Naive B cell (primary cell): ENCODE measurements at regions not wholly inside any gene's neighbourhood (a gene's known extent, or its start where the extent isn't known, plus 50 kb on each side); places are given as distances from the start of the nearest gene placed in this dataset.
A peak's percentile ranks its signal among the peaks of the same experiment; 100 is the strongest.

Experiments
- ATAC-seq, 2 donors: fragments of 150-1000 bp; cut with Tn5 transposase; 2 replicates each; pipeline ENCODE4 v1.10.0; 2021; ENCODE audit warnings: low read depth in 2 of 2, mild to moderate bottlenecking in 2 of 2, moderate library complexity in 2 of 2
- DNase-seq: peaks from one replicate; pipeline ENCODE4 v3.0.0; 2022
- H3K27ac Mint-ChIP-seq, 6 donors: one replicate each; pipeline ENCODE4 v1.8.0; 2020 to 2022; ENCODE audit warnings: mild to moderate bottlenecking in 6 of 6, mixed read lengths in 6 of 6, moderate library complexity in 5 of 6, inconsistent platforms in 2 of 6
- H3K27me3 Mint-ChIP-seq, 3 donors: one replicate each; pipeline ENCODE4 v1.8.0; 2021 to 2022; ENCODE audit warnings: mixed read lengths in 3 of 3, mild to moderate bottlenecking in 1 of 3
- H3K36me3 Mint-ChIP-seq, 2 donors: one replicate each; pipeline ENCODE4 v1.8.0; 2020 to 2022; ENCODE audit warnings: mixed read lengths in 2 of 2, inconsistent platforms in 1 of 2, mild to moderate bottlenecking in 1 of 2
- H3K4me1 Mint-ChIP-seq, 3 donors: one replicate each; pipeline ENCODE4 v1.8.0; 2020 to 2022; ENCODE audit warnings: mixed read lengths in 3 of 3, inconsistent platforms in 1 of 3, mild to moderate bottlenecking in 1 of 3, moderate library complexity in 1 of 3
- H3K4me3 Mint-ChIP-seq, 8 donors: one replicate each; pipeline ENCODE4 v1.8.0; 2020 to 2022; ENCODE audit warnings: mild to moderate bottlenecking in 8 of 8, mixed read lengths in 8 of 8, moderate library complexity in 8 of 8, inconsistent platforms in 2 of 8
- H3K9me3 Mint-ChIP-seq, 7 donors: one replicate each; pipeline ENCODE4 v1.8.0; 2020 to 2022; ENCODE audit warnings: mixed read lengths in 7 of 7, mild to moderate bottlenecking in 5 of 7, inconsistent platforms in 2 of 7, moderate library complexity in 1 of 7

GRCh38 chr2:6764968-6765723, 100.6 kb downstream of the CMPK2 start:
- ATAC-seq (no peak), DNase-seq (no peak)
- Mint-ChIP-seq H3K4me3 (no peak overlapping the region), H3K27me3 (no peaks in the 10 kb centered on the region), H3K4me1 (no peaks in the 10 kb centered on the region), H3K36me3 (no peaks in the 10 kb centered on the region), H3K27ac (no peak overlapping the region), H3K9me3 (no peaks in the 10 kb centered on the region)

DNA sequence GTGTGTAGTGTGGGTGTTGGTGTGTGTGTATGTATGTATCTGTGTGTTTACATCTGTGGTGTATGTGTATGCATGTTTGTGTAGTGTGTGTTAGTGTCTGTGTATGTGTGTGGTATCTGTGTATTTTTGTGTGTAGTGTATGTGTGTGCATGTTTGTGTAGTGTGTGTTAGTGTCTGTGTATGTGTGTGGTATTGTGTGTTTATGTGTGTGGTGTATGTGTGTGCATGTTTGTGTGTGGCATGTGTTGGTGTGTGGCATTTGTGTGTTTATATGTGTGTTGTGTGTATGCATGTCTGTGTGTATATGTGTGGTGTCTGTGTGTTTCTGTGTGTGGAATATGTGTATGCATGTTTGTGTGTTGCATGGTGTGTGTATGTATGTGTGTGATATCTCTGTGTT, 96.4 kb downstream of the CMPK2 start:
- H3K36me3 Mint-ChIP-seq, result no peaks in the 10 kb centered on the region
- no peak for DNase-seq
- peaks cover 5 to 7% (median 5%) of the 10 kb centered on the region in 3 donors for H3K4me1 Mint-ChIP-seq
- no peak overlapping the region for H3K4me3 Mint-ChIP-seq
- no peak for ATAC-seq
- no peak overlapping the region for H3K27ac Mint-ChIP-seq
- H3K9me3 Mint-ChIP-seq, result no peaks in the 10 kb centered on the region
- H3K27me3 Mint-ChIP-seq, result peaks cover 17 to 22% (median 17%) of the 10 kb centered on the region in 3 donors

- no peaks in the 10 kb centered on the region for H3K36me3 Mint-ChIP-seq
- peaks cover 21 to 26% (median 24%) of the 10 kb centered on the region in 3 donors for H3K27me3 Mint-ChIP-seq
- no peak overlapping the region for H3K27ac Mint-ChIP-seq
- ATAC-seq (no peak), DNase-seq (no peak)
- no peak overlapping the region for H3K4me3 Mint-ChIP-seq
- H3K4me1 Mint-ChIP-seq, result peaks cover 5 to 7% (median 5%) of the 10 kb centered on the region in 3 donors
- no peaks in the 10 kb centered on the region for H3K9me3 Mint-ChIP-seq
Observed at GRCh38 chr2:6770006-6770405, 95.7 kb downstream of the CMPK2 start.

DNA sequence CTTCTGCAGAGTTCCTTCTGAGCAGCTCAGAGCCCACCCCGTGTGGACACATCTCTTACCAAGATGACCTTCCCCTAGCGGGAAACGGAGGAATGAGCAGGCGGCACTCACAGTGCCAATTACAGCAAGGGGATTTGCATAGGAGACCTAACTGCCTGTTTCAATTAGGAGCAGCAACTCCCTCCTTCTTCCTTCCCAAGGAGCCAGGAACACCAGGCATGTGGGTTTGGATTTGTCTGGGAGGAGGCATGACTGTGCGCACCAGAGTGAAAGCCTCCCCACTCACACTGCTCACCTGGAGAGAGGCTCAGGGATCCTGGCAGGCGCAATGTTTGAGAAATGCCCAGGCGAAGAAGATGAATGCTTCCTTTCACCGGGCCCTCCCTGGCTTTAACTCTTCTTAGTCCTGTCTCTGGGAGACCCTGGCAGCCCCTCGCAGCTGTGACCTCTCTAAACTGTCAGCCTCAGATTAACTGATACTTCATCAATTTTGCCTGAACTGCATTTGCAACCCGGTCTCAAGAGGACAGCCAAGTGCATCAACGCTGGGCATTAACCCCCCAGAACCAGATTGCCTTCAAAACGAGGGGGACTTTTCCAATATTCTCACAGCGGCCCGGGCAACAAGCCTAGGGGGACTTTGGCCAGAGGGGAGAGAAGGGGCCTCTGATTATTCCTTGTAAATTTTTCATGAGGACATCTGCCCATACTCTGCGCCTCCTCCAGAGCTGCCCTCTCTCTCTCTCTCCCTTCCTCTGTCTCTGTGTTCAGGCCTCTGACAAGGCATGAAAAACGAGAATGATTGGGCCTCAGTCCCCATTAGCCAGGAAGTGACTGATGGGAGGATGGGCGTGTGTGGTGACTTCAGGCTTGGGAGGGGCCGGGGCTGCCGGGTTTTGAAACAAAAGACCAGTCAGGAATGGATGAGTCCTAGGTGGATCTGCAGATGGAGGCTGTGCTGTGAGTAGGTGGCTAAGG, 93.8 kb downstream of the CMPK2 start:
- peaks cover 24 to 29% (median 27%) of the 10 kb centered on the region in 3 donors for H3K27me3 Mint-ChIP-seq
- H3K4me3 Mint-ChIP-seq, result no peak overlapping the region
- no peaks in the 10 kb centered on the region for H3K36me3 Mint-ChIP-seq
- DNase-seq (no peak), ATAC-seq (no peak)
- H3K27ac Mint-ChIP-seq, result no peak overlapping the region
- H3K4me1 Mint-ChIP-seq, result peaks cover 5 to 7% (median 5%) of the 10 kb centered on the region in 3 donors
- H3K9me3 Mint-ChIP-seq, result no peaks in the 10 kb centered on the region

- peaks cover 5 to 7% (median 5%) of the 10 kb centered on the region in 3 donors for H3K4me1 Mint-ChIP-seq
- H3K4me3 Mint-ChIP-seq, result no peak overlapping the region
- H3K27me3 Mint-ChIP-seq, result peaks cover 24 to 29% (median 27%) of the 10 kb centered on the region in 3 donors
- no peaks in the 10 kb centered on the region for H3K9me3 Mint-ChIP-seq
- peak overlapping the region in 1 of 6 donors; percentile 55 for H3K27ac Mint-ChIP-seq
- no peaks in the 10 kb centered on the region for H3K36me3 Mint-ChIP-seq
- ATAC-seq (peak; percentile 66 to 72), DNase-seq (peak; percentile 51)
Observed at GRCh38 chr2:6773007-6773693, 92.6 kb downstream of the CMPK2 start.

DNA sequence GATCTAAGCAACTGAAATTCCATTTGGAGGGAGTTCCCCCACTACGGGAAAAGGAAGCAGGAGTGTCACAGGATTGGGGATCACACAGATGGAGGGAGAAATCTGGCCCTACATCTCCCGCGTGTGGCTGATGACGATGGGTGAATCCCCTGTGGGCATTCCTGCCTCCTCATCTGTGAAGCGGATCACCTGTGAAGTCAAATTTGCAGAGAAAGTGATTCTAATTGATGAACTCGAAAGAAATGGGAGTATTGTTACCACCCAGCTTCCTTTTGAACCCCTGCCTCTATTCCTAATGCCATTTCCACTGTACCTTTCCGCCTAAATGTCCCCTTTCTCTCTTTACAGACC, 92.0 kb downstream of the CMPK2 start:
- no peaks in the 10 kb centered on the region for H3K9me3 Mint-ChIP-seq
- H3K27ac Mint-ChIP-seq, result peak overlapping the region in 2 of 6 donors; percentile 2 to 55
- H3K4me1 Mint-ChIP-seq, result peaks cover 5 to 7% (median 5%) of the 10 kb centered on the region in 3 donors
- H3K27me3 Mint-ChIP-seq, result peaks cover 24 to 29% (median 27%) of the 10 kb centered on the region in 3 donors
- ATAC-seq (no peak), DNase-seq (no peak)
- H3K36me3 Mint-ChIP-seq, result no peaks in the 10 kb centered on the region
- H3K4me3 Mint-ChIP-seq, result peak overlapping the region in 1 of 8 donors; percentile 1

GRCh38 chr2:6776125-6776524, 89.6 kb downstream of the CMPK2 start:
- ATAC-seq, result no peak

DNA sequence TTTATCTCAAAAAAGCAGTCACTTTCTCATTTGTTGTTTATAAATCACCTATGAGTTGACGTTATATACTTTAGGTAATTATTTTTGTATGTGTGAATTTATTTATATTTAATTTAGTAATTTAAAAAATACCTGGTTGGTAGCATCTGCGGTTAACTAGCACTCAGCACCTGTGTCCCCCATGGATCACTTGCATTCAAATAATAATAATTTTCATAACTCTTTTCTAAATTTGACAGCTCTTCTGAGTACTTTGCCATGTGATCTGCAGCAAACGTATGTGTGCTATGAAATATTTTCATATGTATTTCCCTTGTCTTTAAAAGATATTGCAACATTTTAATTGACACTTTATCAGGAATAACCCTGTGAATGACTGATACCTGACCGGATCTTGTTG, 88.1 kb downstream of the CMPK2 start:
- Mint-ChIP-seq H3K4me1 (peaks cover 19 to 29% (median 25%) of the 10 kb centered on the region in 3 donors), H3K27ac (no peak overlapping the region), H3K36me3 (no peaks in the 10 kb centered on the region), H3K4me3 (no peak overlapping the region), H3K9me3 (no peaks in the 10 kb centered on the region), H3K27me3 (peaks cover 20 to 24% (median 20%) of the 10 kb centered on the region in 3 donors)
- DNase-seq, result no peak
- ATAC-seq, result no peak

More at GRCh38 chr2:6776125-6776524, 89.6 kb downstream of the CMPK2 start:
- Mint-ChIP-seq H3K27ac (peak overlapping the region in 2 of 6 donors; percentile 22), H3K4me3 (no peak overlapping the region), H3K9me3 (no peaks in the 10 kb centered on the region), H3K27me3 (peaks cover 23 to 29% (median 27%) of the 10 kb centered on the region in 3 donors), H3K4me1 (peaks cover 10 to 19% (median 17%) of the 10 kb centered on the region in 3 donors), H3K36me3 (no peaks in the 10 kb centered on the region)
- no peak for DNase-seq

DNA sequence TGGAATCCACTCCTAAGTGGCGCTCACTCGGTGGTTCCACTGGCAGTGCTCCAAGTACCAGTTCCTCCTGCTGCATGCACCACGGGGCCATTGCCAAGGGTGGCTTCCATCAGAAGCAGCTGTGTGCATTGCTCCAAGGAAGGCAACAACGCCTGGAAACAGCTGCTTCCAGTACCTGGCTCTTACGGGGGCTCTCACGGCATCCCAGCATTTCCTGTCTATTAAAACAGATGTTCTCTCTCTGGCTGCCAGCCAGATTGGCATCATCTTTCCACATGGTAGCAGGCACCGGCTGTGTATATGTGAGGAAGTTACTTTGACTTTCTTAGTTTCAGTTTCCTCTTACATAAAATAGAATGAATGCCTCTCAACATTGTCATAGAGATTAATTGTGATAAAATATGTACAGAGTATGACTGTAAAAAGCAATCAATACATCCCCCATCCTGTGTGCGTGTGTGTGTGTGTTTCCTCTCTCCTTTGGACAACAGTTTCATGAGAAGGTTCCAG, 84.9 kb downstream of the CMPK2 start:
- H3K36me3 Mint-ChIP-seq, result no peaks in the 10 kb centered on the region
- peaks cover 14 to 22% (median 21%) of the 10 kb centered on the region in 3 donors for H3K4me1 Mint-ChIP-seq
- peak overlapping the region in 5 of 6 donors; percentile 11 to 93 (median 55) for H3K27ac Mint-ChIP-seq
- ATAC-seq, result peak; percentile 85
- no peaks in the 10 kb centered on the region for H3K9me3 Mint-ChIP-seq
- DNase-seq, result peak; percentile 50
- H3K27me3 Mint-ChIP-seq, result no peaks in the 10 kb centered on the region
- peak overlapping the region in 7 of 8 donors; percentile 56 to 80 (median 65) for H3K4me3 Mint-ChIP-seq

DNA sequence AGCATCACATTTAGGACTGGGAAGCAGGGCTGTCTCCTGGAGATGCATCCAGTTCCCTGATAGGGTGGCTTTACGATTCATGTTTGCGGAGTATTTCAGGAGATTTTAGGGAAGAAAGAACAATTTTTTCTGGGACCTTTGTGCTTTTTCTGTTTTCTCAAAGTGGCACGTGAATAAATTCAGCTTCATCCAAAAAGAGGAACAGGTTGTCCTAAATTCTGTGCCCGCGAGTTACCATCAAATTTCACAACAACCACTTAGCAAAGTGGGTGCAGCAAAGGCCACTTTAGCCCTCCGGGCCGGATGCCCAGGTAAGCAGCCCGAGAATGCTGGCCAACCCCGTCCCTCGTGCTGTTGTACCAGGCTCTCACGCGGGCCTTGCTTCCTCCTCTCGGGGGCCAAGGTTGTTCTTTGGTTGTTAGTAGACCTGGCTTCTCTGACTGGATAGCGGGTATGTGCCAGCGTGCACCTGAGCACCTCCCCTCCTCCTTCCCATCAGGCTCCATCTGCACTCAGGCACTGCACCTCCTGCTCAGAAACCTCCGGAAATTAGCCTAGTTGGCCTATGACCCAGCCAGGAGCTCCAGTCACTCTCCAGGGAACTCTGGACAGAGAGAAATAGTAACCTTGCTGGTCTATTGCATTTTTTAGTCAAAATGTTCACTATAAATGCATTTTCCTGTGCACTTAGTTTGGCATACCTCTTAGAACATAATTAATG, 83.0 kb downstream of the CMPK2 start:
- no peak overlapping the region for H3K27ac Mint-ChIP-seq
- no peak for DNase-seq
- no peak for ATAC-seq
- H3K4me3 Mint-ChIP-seq, result peak overlapping the region in 1 of 8 donors; percentile 40
- H3K4me1 Mint-ChIP-seq, result peaks cover 14 to 22% (median 21%) of the 10 kb centered on the region in 3 donors
- no peaks in the 10 kb centered on the region for H3K36me3 Mint-ChIP-seq
- H3K27me3 Mint-ChIP-seq, result no peaks in the 10 kb centered on the region
- H3K9me3 Mint-ChIP-seq, result no peaks in the 10 kb centered on the region

DNA sequence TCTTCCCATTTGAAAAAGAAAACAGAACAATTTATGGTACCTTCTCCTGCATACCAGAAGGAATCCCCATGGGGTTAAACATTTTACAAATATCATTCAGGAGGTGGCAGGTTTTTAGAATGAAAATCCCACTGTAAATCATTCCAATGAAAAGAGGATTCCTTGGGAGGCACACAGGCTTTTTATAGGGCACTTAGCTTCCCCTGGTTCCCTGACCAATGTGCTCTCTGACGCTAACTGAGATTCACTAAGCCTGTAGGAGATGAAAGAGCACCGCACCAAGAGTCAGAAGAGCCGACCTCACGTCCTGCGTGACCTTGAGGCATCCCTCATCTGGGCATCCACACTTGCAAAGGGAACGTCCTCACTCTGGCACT, 82.5 kb downstream of the CMPK2 start:
- Mint-ChIP-seq H3K4me3 (no peak overlapping the region), H3K4me1 (peaks cover 14 to 22% (median 21%) of the 10 kb centered on the region in 3 donors), H3K9me3 (no peaks in the 10 kb centered on the region), H3K27ac (no peak overlapping the region), H3K27me3 (no peaks in the 10 kb centered on the region), H3K36me3 (no peaks in the 10 kb centered on the region)
- DNase-seq (no peak), ATAC-seq (no peak)

DNA sequence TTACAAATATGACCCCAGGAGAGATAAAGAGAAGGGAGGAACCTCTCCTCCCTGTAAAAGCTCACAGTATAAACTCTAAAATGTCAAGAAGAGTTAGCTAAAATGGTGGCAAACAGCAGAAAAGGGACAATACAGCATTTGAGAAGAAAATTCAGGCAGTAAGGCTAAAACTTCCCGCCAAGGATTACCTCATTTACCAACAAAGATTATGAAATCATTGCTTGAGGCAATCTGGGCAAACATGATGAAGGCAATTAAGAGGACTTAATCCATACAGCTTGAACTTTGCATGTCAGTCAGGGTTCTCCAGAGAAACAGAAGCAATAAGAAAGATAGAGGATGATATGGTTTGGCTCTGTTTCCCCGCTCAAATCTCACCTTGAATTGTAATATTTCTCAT, 81.4 kb downstream of the CMPK2 start:
- Mint-ChIP-seq H3K4me3 (no peak overlapping the region), H3K9me3 (no peaks in the 10 kb centered on the region), H3K4me1 (peaks cover 14 to 22% (median 21%) of the 10 kb centered on the region in 3 donors), H3K27me3 (peaks cover 0 to 5% (median 0%) of the 10 kb centered on the region in 3 donors), H3K27ac (no peak overlapping the region), H3K36me3 (no peaks in the 10 kb centered on the region)
- ATAC-seq, result no peak
- DNase-seq, result no peak
